ENCODE measurements at regions not wholly inside any gene's neighbourhood (a gene's known extent, or its start where the extent isn't known, plus 50 kb on each side); places are given as distances from the start of the nearest gene placed in this dataset.

GRCh38 chr9:28158451-28158850 is 585.2 kb upstream of the C9orf72 start:
- Histone ChIP-seq H3K9me3 (ENCODE audit: control insufficient read depth, low read depth, low read length) (no peaks in the 10 kb centered on the region), H3K27me3 (ENCODE audit: control insufficient read depth, extremely low read depth, insufficient read depth, low read length) (no peaks in the 10 kb centered on the region), H3K79me2 (ENCODE audit: control insufficient read depth, insufficient read depth, low read length) (no peaks in the 10 kb centered on the region), H3K9me1 (ENCODE audit: control insufficient read depth, extremely low read depth, insufficient read depth, low read length) (no peaks in the 10 kb centered on the region), H3K4me3 (ENCODE audit: control insufficient read depth in 2 of 3, extremely low read depth in 1 of 3, insufficient read depth in 2 of 3, low read depth in 1 of 3, low read length in 3 of 3) (no peak overlapping the region), H2AFZ (ENCODE audit: control insufficient read depth, low read length) (no peak overlapping the region), H3K4me1 (ENCODE audit: control insufficient read depth, extremely low read depth, insufficient read depth, low read length) (no peaks in the 10 kb centered on the region), H3K36me3 (ENCODE audit: control insufficient read depth in 2 of 2, extremely low read depth in 1 of 2, insufficient read depth in 2 of 2, low read length in 2 of 2) (no peaks in the 10 kb centered on the region), H3K4me2 (ENCODE audit: control insufficient read depth, extremely low read depth, insufficient read depth, low read depth, low read length) (no peak overlapping the region), H4K20me1 (ENCODE audit: control insufficient read depth, extremely low read depth, insufficient read depth, low read length) (no peaks in the 10 kb centered on the region), H3K27ac (ENCODE audit: control insufficient read depth, insufficient read depth, low read length) (no peak overlapping the region), H3K9ac (ENCODE audit: control insufficient read depth, extremely low read depth, insufficient read depth, low read length) (no peak overlapping the region)
- no peak for FAIRE-seq
- TF ChIP-seq EZH2 (IDR thresholded peaks at IDR 0.05; ENCODE audit: low read length) (no peak), CTCF (optimal IDR thresholded peaks at IDR 0.05 in 1 of 3, IDR thresholded peaks at IDR 0.05 in 1 of 3, conservative IDR thresholded peaks at IDR 0.05 in 1 of 3; ENCODE audit: extremely low read depth in 1 of 3, insufficient read depth in 2 of 3, low read length in 3 of 3) (no peak)
- DNase-seq (ENCODE audit: low read depth, low spot score), result no peak
- dilution Hi-C loops (cut with MboI; ENCODE audit: extremely low pct_ligation_motif_present, low sequenced_read_pairs), result no loop called here

DNA sequence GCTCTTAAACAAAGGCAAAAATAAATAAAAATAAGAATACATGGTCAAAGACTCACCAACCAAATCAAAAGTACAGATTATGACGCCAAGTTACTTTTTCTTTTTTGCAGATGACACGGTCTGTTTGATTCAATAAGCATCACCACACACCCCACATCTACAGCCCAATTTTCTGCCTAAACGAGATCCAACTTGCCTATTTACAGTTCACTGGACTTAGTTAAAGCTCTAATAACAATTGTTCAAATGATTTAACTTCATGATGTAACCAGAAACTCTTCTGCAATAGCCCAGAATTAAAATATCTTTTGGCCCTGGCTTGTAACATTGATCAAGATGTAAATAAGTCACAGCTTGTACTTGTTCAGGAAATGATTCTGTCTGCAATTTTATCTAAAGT is 590.3 kb upstream of the C9orf72 start:
- dilution Hi-C loops (cut with MboI; ENCODE audit: extremely low pct_ligation_motif_present, low sequenced_read_pairs), result no loop called here
- Histone ChIP-seq H3K9ac (ENCODE audit: control insufficient read depth, extremely low read depth, insufficient read depth, low read length) (no peak overlapping the region), H3K4me2 (ENCODE audit: control insufficient read depth, extremely low read depth, insufficient read depth, low read depth, low read length) (no peak overlapping the region), H3K27ac (ENCODE audit: control insufficient read depth, insufficient read depth, low read length) (no peak overlapping the region), H3K9me1 (ENCODE audit: control insufficient read depth, extremely low read depth, insufficient read depth, low read length) (no peaks in the 10 kb centered on the region), H3K27me3 (ENCODE audit: control insufficient read depth, extremely low read depth, insufficient read depth, low read length) (no peaks in the 10 kb centered on the region), H3K4me3 (ENCODE audit: control insufficient read depth in 2 of 3, extremely low read depth in 1 of 3, insufficient read depth in 2 of 3, low read depth in 1 of 3, low read length in 3 of 3) (no peak overlapping the region), H3K79me2 (ENCODE audit: control insufficient read depth, insufficient read depth, low read length) (no peaks in the 10 kb centered on the region), H3K9me3 (ENCODE audit: control insufficient read depth, low read depth, low read length) (no peaks in the 10 kb centered on the region), H2AFZ (ENCODE audit: control insufficient read depth, low read length) (no peak overlapping the region), H4K20me1 (ENCODE audit: control insufficient read depth, extremely low read depth, insufficient read depth, low read length) (no peaks in the 10 kb centered on the region), H3K36me3 (ENCODE audit: control insufficient read depth in 2 of 2, extremely low read depth in 1 of 2, insufficient read depth in 2 of 2, low read length in 2 of 2) (no peaks in the 10 kb centered on the region), H3K4me1 (ENCODE audit: control insufficient read depth, extremely low read depth, insufficient read depth, low read length) (no peaks in the 10 kb centered on the region)
- TF ChIP-seq EZH2 (IDR thresholded peaks at IDR 0.05; ENCODE audit: low read length), result no peak
- no peak for TF ChIP-seq CTCF (optimal IDR thresholded peaks at IDR 0.05 in 1 of 3, IDR thresholded peaks at IDR 0.05 in 1 of 3, conservative IDR thresholded peaks at IDR 0.05 in 1 of 3; ENCODE audit: extremely low read depth in 1 of 3, insufficient read depth in 2 of 3, low read length in 3 of 3)
- DNase-seq (ENCODE audit: low read depth, low spot score), result no peak
- no peak for FAIRE-seq

Data from keratinocyte (primary cell).